A549 (cell line): ENCODE measurements at regions not wholly inside any gene's neighbourhood (a gene's known extent, or its start where the extent isn't known, plus 50 kb on each side); places are given as distances from the start of the nearest gene placed in this dataset.

Experiments
- FOSL2 ChIP-seq, 2 experiments: fragments of 450-650 bp in 1 of 2; fragments of >200 bp in 1 of 2; sonication (Bioruptor Twin) in 1 of 2; formaldehyde crosslinking; IDR thresholded peaks; 2 replicates each; pipeline versions ENCODE4 v1.5.0 to v1.6.1; 2016 to 2020; ENCODE audit warnings: mild to moderate bottlenecking in 1 of 2, moderate library complexity in 1 of 2
- JUN ChIP-seq, 2 experiments: fragments of >200 bp; sonication (Bioruptor Twin); formaldehyde crosslinking; IDR thresholded peaks; 2 replicates in 1 of 2; 3 replicates in 1 of 2; pipeline ENCODE4 v1.6.1; 2016 to 2017
- POLR2A ChIP-seq: IDR thresholded peaks from 2 replicates; pipeline ENCODE4 v1.6.1; 2012; ENCODE audit warnings: mild to moderate bottlenecking, low read length
- RFX5 ChIP-seq: fragments of 450-650 bp; IDR thresholded peaks from 2 replicates; pipeline ENCODE4 v1.7.1; 2014; ENCODE audit warnings: antibody characterized with exemption, mild to moderate bottlenecking, moderate library complexity
- TF ChIP-seq, protein P1 (sequence below): fragments of >200 bp; sonication (Bioruptor Twin); formaldehyde crosslinking; IDR thresholded peaks from 3 replicates; pipeline ENCODE4 v1.5.1; 2016
- TF ChIP-seq, protein P2 (sequence below): IDR thresholded peaks from 2 replicates; pipeline ENCODE4 v1.6.1; 2012
- TF ChIP-seq, protein P3 (sequence below): fragments of 150-350 bp; IDR thresholded peaks from 2 replicates; pipeline ENCODE4 v1.6.1; 2014; ENCODE audit warnings: low read depth, mild to moderate bottlenecking, low read length
- TF ChIP-seq, protein P4 (sequence below): fragments of 200-600 bp; sonication (generic); IDR thresholded peaks from 2 replicates; pipeline ENCODE4 v1.6.1; 2016; ENCODE audit warnings: antibody characterized with exemption, mild to moderate bottlenecking, moderate library complexity

DNA sequence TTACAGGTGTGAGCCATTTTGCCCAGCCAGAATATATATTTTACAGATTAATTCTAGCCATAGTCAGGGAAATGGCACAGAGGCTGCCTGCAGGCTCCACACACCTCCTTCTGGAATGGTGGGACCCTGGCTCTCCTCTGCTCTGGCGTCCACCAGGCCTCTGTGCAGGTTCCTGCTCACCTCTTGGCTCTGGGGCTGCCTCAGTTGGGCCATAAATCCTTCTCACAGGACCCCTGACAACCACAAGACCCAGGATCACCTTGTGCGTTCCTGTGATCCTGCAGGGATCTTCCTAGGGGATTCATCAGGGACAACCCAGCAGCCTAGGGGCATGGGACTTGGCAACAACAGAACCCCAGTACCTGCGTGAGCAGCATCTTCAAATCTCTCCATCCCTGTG, 93.0 kb upstream of the FSTL4 start:
- TF ChIP-seq POLR2A (no peak), RFX5 (no peak), JUN (IDR thresholded peaks at IDR 0.05) (no peak), FOSL2 (IDR thresholded peaks at IDR 0.05) (no peak), FOSL2 (CRISPR knock-in tag; IDR thresholded peaks at IDR 0.05) (no peak)
- TF ChIP-seq, protein P1, sequence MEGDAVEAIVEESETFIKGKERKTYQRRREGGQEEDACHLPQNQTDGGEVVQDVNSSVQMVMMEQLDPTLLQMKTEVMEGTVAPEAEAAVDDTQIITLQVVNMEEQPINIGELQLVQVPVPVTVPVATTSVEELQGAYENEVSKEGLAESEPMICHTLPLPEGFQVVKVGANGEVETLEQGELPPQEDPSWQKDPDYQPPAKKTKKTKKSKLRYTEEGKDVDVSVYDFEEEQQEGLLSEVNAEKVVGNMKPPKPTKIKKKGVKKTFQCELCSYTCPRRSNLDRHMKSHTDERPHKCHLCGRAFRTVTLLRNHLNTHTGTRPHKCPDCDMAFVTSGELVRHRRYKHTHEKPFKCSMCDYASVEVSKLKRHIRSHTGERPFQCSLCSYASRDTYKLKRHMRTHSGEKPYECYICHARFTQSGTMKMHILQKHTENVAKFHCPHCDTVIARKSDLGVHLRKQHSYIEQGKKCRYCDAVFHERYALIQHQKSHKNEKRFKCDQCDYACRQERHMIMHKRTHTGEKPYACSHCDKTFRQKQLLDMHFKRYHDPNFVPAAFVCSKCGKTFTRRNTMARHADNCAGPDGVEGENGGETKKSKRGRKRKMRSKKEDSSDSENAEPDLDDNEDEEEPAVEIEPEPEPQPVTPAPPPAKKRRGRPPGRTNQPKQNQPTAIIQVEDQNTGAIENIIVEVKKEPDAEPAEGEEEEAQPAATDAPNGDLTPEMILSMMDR, result no peak
- TF ChIP-seq, protein P2, sequence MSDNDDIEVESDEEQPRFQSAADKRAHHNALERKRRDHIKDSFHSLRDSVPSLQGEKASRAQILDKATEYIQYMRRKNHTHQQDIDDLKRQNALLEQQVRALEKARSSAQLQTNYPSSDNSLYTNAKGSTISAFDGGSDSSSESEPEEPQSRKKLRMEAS, result no peak
- TF ChIP-seq, protein P3, sequence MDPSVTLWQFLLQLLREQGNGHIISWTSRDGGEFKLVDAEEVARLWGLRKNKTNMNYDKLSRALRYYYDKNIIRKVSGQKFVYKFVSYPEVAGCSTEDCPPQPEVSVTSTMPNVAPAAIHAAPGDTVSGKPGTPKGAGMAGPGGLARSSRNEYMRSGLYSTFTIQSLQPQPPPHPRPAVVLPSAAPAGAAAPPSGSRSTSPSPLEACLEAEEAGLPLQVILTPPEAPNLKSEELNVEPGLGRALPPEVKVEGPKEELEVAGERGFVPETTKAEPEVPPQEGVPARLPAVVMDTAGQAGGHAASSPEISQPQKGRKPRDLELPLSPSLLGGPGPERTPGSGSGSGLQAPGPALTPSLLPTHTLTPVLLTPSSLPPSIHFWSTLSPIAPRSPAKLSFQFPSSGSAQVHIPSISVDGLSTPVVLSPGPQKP, result no peak
- TF ChIP-seq, protein P4, sequence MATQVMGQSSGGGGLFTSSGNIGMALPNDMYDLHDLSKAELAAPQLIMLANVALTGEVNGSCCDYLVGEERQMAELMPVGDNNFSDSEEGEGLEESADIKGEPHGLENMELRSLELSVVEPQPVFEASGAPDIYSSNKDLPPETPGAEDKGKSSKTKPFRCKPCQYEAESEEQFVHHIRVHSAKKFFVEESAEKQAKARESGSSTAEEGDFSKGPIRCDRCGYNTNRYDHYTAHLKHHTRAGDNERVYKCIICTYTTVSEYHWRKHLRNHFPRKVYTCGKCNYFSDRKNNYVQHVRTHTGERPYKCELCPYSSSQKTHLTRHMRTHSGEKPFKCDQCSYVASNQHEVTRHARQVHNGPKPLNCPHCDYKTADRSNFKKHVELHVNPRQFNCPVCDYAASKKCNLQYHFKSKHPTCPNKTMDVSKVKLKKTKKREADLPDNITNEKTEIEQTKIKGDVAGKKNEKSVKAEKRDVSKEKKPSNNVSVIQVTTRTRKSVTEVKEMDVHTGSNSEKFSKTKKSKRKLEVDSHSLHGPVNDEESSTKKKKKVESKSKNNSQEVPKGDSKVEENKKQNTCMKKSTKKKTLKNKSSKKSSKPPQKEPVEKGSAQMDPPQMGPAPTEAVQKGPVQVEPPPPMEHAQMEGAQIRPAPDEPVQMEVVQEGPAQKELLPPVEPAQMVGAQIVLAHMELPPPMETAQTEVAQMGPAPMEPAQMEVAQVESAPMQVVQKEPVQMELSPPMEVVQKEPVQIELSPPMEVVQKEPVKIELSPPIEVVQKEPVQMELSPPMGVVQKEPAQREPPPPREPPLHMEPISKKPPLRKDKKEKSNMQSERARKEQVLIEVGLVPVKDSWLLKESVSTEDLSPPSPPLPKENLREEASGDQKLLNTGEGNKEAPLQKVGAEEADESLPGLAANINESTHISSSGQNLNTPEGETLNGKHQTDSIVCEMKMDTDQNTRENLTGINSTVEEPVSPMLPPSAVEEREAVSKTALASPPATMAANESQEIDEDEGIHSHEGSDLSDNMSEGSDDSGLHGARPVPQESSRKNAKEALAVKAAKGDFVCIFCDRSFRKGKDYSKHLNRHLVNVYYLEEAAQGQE, result no peak
